ENCODE measurements at regions not wholly inside any gene's neighbourhood (a gene's known extent, or its start where the extent isn't known, plus 50 kb on each side); places are given as distances from the start of the nearest gene placed in this dataset.

- no peak for DNase-seq (ENCODE audit: low spot score)
These were observed 436.0 kb upstream of the FBXO33 start for GRCh38 chr14:39868251-39868650.

- DNase-seq (ENCODE audit: low spot score) = no peak
These were observed 431.2 kb upstream of the FBXO33 start for GRCh38 chr14:39863441-39863840.

GRCh38 chr14:39861696-39862095, 429.5 kb upstream of the FBXO33 start:
- DNase-seq (ENCODE audit: low spot score) = no peak

GRCh38 chr14:39861229-39861600, 429.0 kb upstream of the FBXO33 start:
- DNase-seq (ENCODE audit: low spot score) = no peak

GRCh38 chr14:39860596-39861228, 428.5 kb upstream of the FBXO33 start:
- DNase-seq (ENCODE audit: low spot score) = no peak

- no peak for DNase-seq (ENCODE audit: low spot score)
These were observed 427.1 kb upstream of the FBXO33 start for GRCh38 chr14:39859314-39859713.

GRCh38 chr14:39857376-39858055, 425.3 kb upstream of the FBXO33 start:
- DNase-seq (ENCODE audit: low spot score) = no peak

GRCh38 chr14:39853441-39853840, 421.2 kb upstream of the FBXO33 start:
- DNase-seq (ENCODE audit: low spot score) = no peak

GRCh38 chr14:39851202-39851601, 419.0 kb upstream of the FBXO33 start:
- no peak for DNase-seq (ENCODE audit: low spot score)

GRCh38 chr14:39847852-39848251, 415.6 kb upstream of the FBXO33 start:
- DNase-seq (ENCODE audit: low spot score) = no peak

- DNase-seq (ENCODE audit: low spot score) = no peak
These were observed 415.0 kb upstream of the FBXO33 start for GRCh38 chr14:39847194-39847593.

GRCh38 chr14:39843881-39844280, 411.6 kb upstream of the FBXO33 start:
- no peak for DNase-seq (ENCODE audit: low spot score)

GRCh38 chr14:39841088-39841487, 408.9 kb upstream of the FBXO33 start:
- DNase-seq (ENCODE audit: low spot score) = no peak

- DNase-seq (ENCODE audit: low spot score) = no peak
These were observed 395.8 kb upstream of the FBXO33 start for GRCh38 chr14:39827901-39828655.

- no peak for DNase-seq (ENCODE audit: low spot score)
These were observed 380.5 kb upstream of the FBXO33 start for GRCh38 chr14:39812532-39813320.

- DNase-seq (ENCODE audit: low spot score) = no peak
These were observed 375.0 kb upstream of the FBXO33 start for GRCh38 chr14:39807271-39807670.

GRCh38 chr14:39784461-39784860, 352.2 kb upstream of the FBXO33 start:
- DNase-seq (ENCODE audit: low spot score) = no peak

GRCh38 chr14:39781466-39781865, 349.2 kb upstream of the FBXO33 start:
- no peak for DNase-seq (ENCODE audit: low spot score)

GRCh38 chr14:39773387-39774126, 341.3 kb upstream of the FBXO33 start:
- no peak for DNase-seq (ENCODE audit: low spot score)

GRCh38 chr14:39772627-39773026, 340.4 kb upstream of the FBXO33 start:
- no peak for DNase-seq (ENCODE audit: low spot score)

- no peak for DNase-seq (ENCODE audit: low spot score)
These were observed 336.4 kb upstream of the FBXO33 start for GRCh38 chr14:39768589-39768988.
